ENCODE measurements at regions not wholly inside any gene's neighbourhood (a gene's known extent, or its start where the extent isn't known, plus 50 kb on each side); places are given as distances from the start of the nearest gene placed in this dataset.

DNA sequence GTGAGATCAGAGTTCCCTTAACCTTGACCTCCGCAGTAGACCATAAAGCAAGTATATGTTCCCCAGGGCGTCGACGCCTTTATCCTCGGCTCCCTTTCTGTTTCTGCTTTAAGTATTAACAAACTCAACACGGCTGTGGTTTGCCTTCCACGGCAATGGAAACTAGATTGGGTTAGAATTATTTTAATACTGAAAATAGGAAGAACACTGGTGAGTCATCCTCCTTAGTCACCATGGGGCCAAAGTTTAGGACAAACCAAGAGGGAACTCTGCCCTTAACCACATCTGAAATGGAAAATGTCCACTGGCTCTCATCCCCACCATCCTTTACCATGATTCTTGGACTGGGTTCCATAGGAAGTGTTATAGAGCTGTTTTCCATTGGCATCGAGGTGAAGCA lies 386.1 kb downstream of the ACTL7B start:
- TF ChIP-seq CTCF (conservative IDR thresholded peaks at IDR 0.05; ENCODE audit: low read depth in 2 of 2) (no peak), EZH2 (IDR thresholded peaks at IDR 0.05; ENCODE audit: low read depth, unreplicated experiment) (no peak)
- TF ChIP-seq, protein P1, sequence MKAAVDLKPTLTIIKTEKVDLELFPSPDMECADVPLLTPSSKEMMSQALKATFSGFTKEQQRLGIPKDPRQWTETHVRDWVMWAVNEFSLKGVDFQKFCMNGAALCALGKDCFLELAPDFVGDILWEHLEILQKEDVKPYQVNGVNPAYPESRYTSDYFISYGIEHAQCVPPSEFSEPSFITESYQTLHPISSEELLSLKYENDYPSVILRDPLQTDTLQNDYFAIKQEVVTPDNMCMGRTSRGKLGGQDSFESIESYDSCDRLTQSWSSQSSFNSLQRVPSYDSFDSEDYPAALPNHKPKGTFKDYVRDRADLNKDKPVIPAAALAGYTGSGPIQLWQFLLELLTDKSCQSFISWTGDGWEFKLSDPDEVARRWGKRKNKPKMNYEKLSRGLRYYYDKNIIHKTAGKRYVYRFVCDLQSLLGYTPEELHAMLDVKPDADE (IDR thresholded peaks at IDR 0.05), result no peak

Measured in GM23338 (cell line).